ENCODE measurements at regions not wholly inside any gene's neighbourhood (a gene's known extent, or its start where the extent isn't known, plus 50 kb on each side); places are given as distances from the start of the nearest gene placed in this dataset.
"Not testable (repeated sequence)": the region's sequence is repeated elsewhere in the genome, so short reads cannot be mapped to it uniquely, and the experiment has no call there.

- H3K36me3 ChIP-seq (replicated peaks; ENCODE audit: insufficient read depth, low read length); H4K20me1 ChIP-seq (ENCODE audit: insufficient read depth, low read length); H3K4me1 ChIP-seq (ENCODE audit: low read length); DNase-seq; H3K9ac ChIP-seq (ENCODE audit: low read length); H3F3A ChIP-seq (ENCODE audit: insufficient read depth, low read length); H3K27me3 ChIP-seq (replicated peaks; ENCODE audit: insufficient read depth, low read length); H3K9me3 ChIP-seq (replicated peaks; ENCODE audit: insufficient read depth, low read length); H3K4me3 ChIP-seq (ENCODE audit: low read length); H3K4me2 ChIP-seq (ENCODE audit: low read depth, low read length); H3K79me2 ChIP-seq (ENCODE audit: low read length); H2AFZ ChIP-seq (ENCODE audit: low read length); H3K27ac ChIP-seq (ENCODE audit: low read length); H3K9me2 ChIP-seq (replicated peaks; ENCODE audit: insufficient read depth, low read length): not testable (repeated sequence)
These were observed 85.1 kb downstream of the USP18 start for GRCh38 chr22:18234926-18235619.

DNA sequence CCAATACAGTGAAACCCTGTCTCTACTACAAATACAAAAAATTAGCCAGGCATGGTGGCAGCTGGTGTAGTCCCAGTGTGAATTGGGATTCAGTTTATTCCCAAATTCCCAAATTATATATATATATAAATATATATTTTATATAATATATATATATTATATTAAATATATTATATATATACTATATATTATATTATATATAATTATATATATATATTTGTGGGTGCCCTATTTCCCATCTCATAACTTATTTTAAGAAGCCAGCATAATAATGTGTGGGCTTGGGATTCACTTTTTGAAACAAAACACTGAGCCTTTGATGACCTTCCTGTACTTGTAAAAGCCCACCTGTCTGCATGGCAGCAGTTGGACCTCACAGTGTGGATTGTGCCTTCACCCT, 87.4 kb downstream of the USP18 start:
- not testable (repeated sequence) for H3K4me1 ChIP-seq (ENCODE audit: low read length); H3K9me3 ChIP-seq (replicated peaks; ENCODE audit: insufficient read depth, low read length); H2AFZ ChIP-seq (ENCODE audit: low read length); H3K27me3 ChIP-seq (replicated peaks; ENCODE audit: insufficient read depth, low read length); H3K4me3 ChIP-seq (ENCODE audit: low read length); H3K9me2 ChIP-seq (replicated peaks; ENCODE audit: insufficient read depth, low read length); H3F3A ChIP-seq (ENCODE audit: insufficient read depth, low read length); H3K79me2 ChIP-seq (ENCODE audit: low read length); H3K9ac ChIP-seq (ENCODE audit: low read length); H4K20me1 ChIP-seq (ENCODE audit: insufficient read depth, low read length); H3K36me3 ChIP-seq (replicated peaks; ENCODE audit: insufficient read depth, low read length); H3K27ac ChIP-seq (ENCODE audit: low read length); H3K4me2 ChIP-seq (ENCODE audit: low read depth, low read length)
- peak; percentile 1 for DNase-seq
